ENCODE measurements at regions not wholly inside any gene's neighbourhood (a gene's known extent, or its start where the extent isn't known, plus 50 kb on each side); places are given as distances from the start of the nearest gene placed in this dataset.

DNA sequence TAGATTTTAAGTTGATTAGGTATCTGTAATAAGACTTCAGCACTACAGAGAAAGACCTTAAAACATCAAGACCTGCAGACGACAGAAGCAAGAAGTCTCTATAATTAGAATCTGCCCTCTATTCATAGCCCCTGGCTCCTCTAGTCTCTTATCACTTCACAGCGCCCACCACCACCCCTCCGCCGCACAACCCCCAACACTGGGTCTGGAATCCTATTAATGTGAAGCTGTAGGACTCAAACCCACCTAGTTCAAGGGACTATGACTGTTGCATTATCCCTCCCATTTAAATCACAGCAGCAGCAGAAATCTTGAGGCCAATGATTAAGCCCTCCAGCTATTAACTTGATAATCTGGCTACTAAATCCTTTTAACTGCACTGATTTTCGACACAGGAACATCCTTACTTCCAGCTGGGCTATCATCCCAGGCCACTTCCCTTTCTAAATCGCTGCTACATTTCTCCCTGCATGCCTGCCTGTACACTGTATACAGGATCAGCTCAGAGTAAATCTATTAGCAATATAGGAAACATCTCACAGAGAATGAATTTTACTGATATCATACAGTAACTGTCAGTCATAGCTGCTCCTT is 159.5 kb upstream of the GRAMD2B start:
- no peak for TF ChIP-seq SUZ12 (IDR thresholded peaks at IDR 0.05; ENCODE audit: extremely low read depth, insufficient read depth, insufficient read length)
- TF ChIP-seq YY1 (IDR thresholded peaks at IDR 0.05; ENCODE audit: insufficient read depth, insufficient read length) = no peak
- no peak for TF ChIP-seq ZNF274 (IDR thresholded peaks at IDR 0.05; ENCODE audit: low read depth, low read length)
